ENCODE measurements at regions not wholly inside any gene's neighbourhood (a gene's known extent, or its start where the extent isn't known, plus 50 kb on each side); places are given as distances from the start of the nearest gene placed in this dataset.
A peak's percentile ranks its signal among the peaks of the same experiment; 100 is the strongest.

GRCh38 chr6:53744321-53744720 lies 50.5 kb upstream of the LRRC1 start:
- no peak for DNase-seq (ENCODE audit: low read depth in 2 of 2)

- DNase-seq (ENCODE audit: low read depth in 2 of 2), result no peak
Measured at GRCh38 chr6:53741034-53741823, 53.6 kb upstream of the LRRC1 start.

- no peak for DNase-seq (ENCODE audit: low read depth in 2 of 2)
Measured at GRCh38 chr6:53737746-53738145, 57.1 kb upstream of the LRRC1 start.

- DNase-seq (ENCODE audit: low read depth in 2 of 2), result no peak
Measured at GRCh38 chr6:53735896-53736295, 58.9 kb upstream of the LRRC1 start.

- DNase-seq (ENCODE audit: low read depth in 2 of 2), result no peak
Measured at GRCh38 chr6:53734473-53735299, 60.1 kb upstream of the LRRC1 start.

GRCh38 chr6:53731866-53732636 lies 62.8 kb upstream of the LRRC1 start:
- DNase-seq (ENCODE audit: low read depth in 2 of 2), result no peak

GRCh38 chr6:53730767-53731166 lies 64.0 kb upstream of the LRRC1 start:
- no peak for DNase-seq (ENCODE audit: low read depth in 2 of 2)

- DNase-seq (ENCODE audit: low read depth in 2 of 2), result peak in 1 of 2 donors; percentile 23
Measured at GRCh38 chr6:53728570-53729194, 63.1 kb upstream of the KLHL31 start.

- no peak for DNase-seq (ENCODE audit: low read depth in 2 of 2)
Measured at GRCh38 chr6:53727748-53728147, 62.2 kb upstream of the KLHL31 start.

- peak; percentile 44 to 62 for DNase-seq (ENCODE audit: low read depth in 2 of 2)
Measured at GRCh38 chr6:53725791-53726575, 60.4 kb upstream of the KLHL31 start.

- no peak for DNase-seq (ENCODE audit: low read depth in 2 of 2)
Measured at GRCh38 chr6:53724501-53724900, 58.9 kb upstream of the KLHL31 start.

- no peak for DNase-seq (ENCODE audit: low read depth in 2 of 2)
Measured at GRCh38 chr6:53723331-53723730, 57.8 kb upstream of the KLHL31 start.

- DNase-seq (ENCODE audit: low read depth in 2 of 2), result no peak
Measured at GRCh38 chr6:53721766-53722165, 56.2 kb upstream of the KLHL31 start.

- no peak for DNase-seq (ENCODE audit: low read depth in 2 of 2)
Measured at GRCh38 chr6:53718597-53719460, 53.3 kb upstream of the KLHL31 start.

GRCh38 chr6:53717566-53717965 lies 52.0 kb upstream of the KLHL31 start:
- DNase-seq (ENCODE audit: low read depth in 2 of 2), result no peak

GRCh38 chr6:53715434-53715833 lies 49.9 kb upstream of the KLHL31 start:
- DNase-seq (ENCODE audit: low read depth in 2 of 2), result no peak

Data from stimulated activated CD4-positive, alpha-beta T cell treated with anti-CD3 and anti-CD28 coated beads, Interleukin-1b, Interleukin-23, amount 100 ng/mL, for 1 hour (primary cell).